Endothelial cell (in vitro differentiated cells): ENCODE measurements at regions not wholly inside any gene's neighbourhood (a gene's known extent, or its start where the extent isn't known, plus 50 kb on each side); places are given as distances from the start of the nearest gene placed in this dataset.

Source experiments
- DNase-seq: peaks from one replicate; pipeline ENCODE4 v3.0.0; 2021; ENCODE audit warnings: low spot score
- H3K27ac Mint-ChIP-seq: one replicate; pipeline ENCODE4 v1.8.0; 2021; ENCODE audit warnings: mixed read lengths, inconsistent platforms; ENCODE audit not compliant: unreplicated experiment
- H3K27me3 Mint-ChIP-seq: one replicate; pipeline ENCODE4 v1.8.0; 2021; ENCODE audit warnings: mild to moderate bottlenecking, moderate library complexity, mixed read lengths, inconsistent platforms; ENCODE audit not compliant: unreplicated experiment
- H3K36me3 Mint-ChIP-seq: one replicate; pipeline ENCODE4 v1.8.0; 2021; ENCODE audit warnings: mild to moderate bottlenecking, low read depth, mixed read lengths, inconsistent platforms; ENCODE audit not compliant: unreplicated experiment
- H3K4me1 Mint-ChIP-seq: one replicate; pipeline ENCODE4 v1.8.0; 2021; ENCODE audit warnings: mild to moderate bottlenecking, mixed read lengths, inconsistent platforms; ENCODE audit not compliant: unreplicated experiment
- H3K4me3 Mint-ChIP-seq: one replicate; pipeline ENCODE4 v1.8.0; 2021; ENCODE audit warnings: mild to moderate bottlenecking, mixed read lengths, inconsistent platforms; ENCODE audit not compliant: unreplicated experiment
- H3K9me3 Mint-ChIP-seq: one replicate; pipeline ENCODE4 v1.8.0; 2021; ENCODE audit warnings: mixed read lengths, inconsistent platforms; ENCODE audit not compliant: unreplicated experiment
- TF ChIP-seq, protein P1 (sequence below): fragments of 200-600 bp; sonication (generic); IDR thresholded peaks from one replicate; pipeline ENCODE4 v1.5.0; 2021; ENCODE audit warnings: antibody characterized with exemption; ENCODE audit not compliant: unreplicated experiment

DNA sequence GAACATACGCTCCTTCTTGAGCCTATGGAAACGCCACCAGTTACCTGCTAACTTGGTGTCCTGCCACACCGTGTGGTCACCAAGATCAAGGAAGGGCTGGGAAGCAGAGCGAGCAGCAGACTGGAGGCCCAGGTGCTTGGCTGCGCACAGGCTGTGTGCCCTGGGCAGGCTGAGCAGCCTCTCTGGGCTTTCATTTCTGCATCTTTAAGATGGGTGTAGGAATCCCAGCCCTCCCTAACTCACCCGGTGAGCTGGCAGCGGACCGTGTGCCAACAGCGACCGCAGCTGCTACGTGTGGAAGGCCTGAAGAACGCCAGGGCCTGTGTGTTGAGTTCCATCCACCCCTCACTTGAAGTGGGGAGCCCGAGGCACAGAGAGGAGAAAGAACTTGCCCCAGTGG lies 80.0 kb downstream of the IRF8 start:
- Mint-ChIP-seq H3K9me3 (no peaks in the 10 kb centered on the region), H3K27ac (no peak overlapping the region), H3K4me3 (no peak overlapping the region), H3K36me3 (peaks cover 2% of the 10 kb centered on the region), H3K4me1 (peaks cover 7% of the 10 kb centered on the region), H3K27me3 (peaks cover 17% of the 10 kb centered on the region)
- no peak for DNase-seq
- TF ChIP-seq, protein P1, sequence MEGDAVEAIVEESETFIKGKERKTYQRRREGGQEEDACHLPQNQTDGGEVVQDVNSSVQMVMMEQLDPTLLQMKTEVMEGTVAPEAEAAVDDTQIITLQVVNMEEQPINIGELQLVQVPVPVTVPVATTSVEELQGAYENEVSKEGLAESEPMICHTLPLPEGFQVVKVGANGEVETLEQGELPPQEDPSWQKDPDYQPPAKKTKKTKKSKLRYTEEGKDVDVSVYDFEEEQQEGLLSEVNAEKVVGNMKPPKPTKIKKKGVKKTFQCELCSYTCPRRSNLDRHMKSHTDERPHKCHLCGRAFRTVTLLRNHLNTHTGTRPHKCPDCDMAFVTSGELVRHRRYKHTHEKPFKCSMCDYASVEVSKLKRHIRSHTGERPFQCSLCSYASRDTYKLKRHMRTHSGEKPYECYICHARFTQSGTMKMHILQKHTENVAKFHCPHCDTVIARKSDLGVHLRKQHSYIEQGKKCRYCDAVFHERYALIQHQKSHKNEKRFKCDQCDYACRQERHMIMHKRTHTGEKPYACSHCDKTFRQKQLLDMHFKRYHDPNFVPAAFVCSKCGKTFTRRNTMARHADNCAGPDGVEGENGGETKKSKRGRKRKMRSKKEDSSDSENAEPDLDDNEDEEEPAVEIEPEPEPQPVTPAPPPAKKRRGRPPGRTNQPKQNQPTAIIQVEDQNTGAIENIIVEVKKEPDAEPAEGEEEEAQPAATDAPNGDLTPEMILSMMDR, result no peak

DNA sequence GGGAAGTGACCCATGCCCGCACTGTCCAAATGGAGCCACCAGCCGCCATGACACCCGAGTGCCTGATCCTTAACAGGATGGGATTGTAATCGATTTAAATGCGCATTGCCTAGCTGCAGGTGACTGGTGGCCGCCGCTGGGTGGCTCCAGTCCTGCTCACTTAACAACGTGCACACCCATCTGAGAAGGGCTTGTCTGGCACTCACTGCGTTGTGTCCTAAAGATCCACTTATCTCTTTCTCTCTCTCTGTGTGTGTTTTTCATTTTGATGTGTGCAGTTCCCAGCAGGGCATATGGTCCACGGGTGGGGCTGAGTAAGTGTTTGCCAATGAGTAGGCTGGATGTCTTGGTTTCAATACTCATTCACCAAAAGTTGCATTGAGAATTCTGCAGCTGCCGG lies 80.6 kb downstream of the IRF8 start:
- DNase-seq, result no peak
- TF ChIP-seq, protein P1, result no peak
- no peaks in the 10 kb centered on the region for H3K9me3 Mint-ChIP-seq
- H3K36me3 Mint-ChIP-seq, result no peaks in the 10 kb centered on the region
- H3K27ac Mint-ChIP-seq, result no peak overlapping the region
- H3K4me1 Mint-ChIP-seq, result peaks cover 7% of the 10 kb centered on the region
- peaks cover 15% of the 10 kb centered on the region for H3K27me3 Mint-ChIP-seq
- H3K4me3 Mint-ChIP-seq, result no peak overlapping the region

DNA sequence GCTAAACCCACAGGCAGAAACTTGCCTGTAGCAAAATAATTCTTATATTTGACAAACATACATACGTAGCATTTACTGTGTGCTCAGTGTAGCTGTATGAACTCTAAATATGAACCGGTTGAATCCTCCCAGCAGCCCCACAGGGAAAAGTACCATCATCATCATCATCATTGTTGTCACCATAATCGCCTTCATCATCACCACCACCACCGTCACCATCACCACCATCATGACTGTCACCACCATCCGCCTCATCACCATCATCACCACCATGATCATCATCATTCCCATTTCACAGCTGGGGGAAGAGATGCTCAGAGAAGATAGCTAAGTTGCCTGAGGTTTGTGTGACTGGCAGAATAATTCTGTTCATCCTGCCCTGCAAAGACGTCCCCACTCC lies 81.7 kb downstream of the IRF8 start:
- H3K9me3 Mint-ChIP-seq, result no peaks in the 10 kb centered on the region
- H3K36me3 Mint-ChIP-seq, result no peaks in the 10 kb centered on the region
- no peak overlapping the region for H3K4me3 Mint-ChIP-seq
- H3K4me1 Mint-ChIP-seq, result peaks cover 6% of the 10 kb centered on the region
- peaks cover 12% of the 10 kb centered on the region for H3K27me3 Mint-ChIP-seq
- H3K27ac Mint-ChIP-seq, result peak overlapping the region; percentile 1
- TF ChIP-seq, protein P1, result no peak
- DNase-seq, result no peak

DNA sequence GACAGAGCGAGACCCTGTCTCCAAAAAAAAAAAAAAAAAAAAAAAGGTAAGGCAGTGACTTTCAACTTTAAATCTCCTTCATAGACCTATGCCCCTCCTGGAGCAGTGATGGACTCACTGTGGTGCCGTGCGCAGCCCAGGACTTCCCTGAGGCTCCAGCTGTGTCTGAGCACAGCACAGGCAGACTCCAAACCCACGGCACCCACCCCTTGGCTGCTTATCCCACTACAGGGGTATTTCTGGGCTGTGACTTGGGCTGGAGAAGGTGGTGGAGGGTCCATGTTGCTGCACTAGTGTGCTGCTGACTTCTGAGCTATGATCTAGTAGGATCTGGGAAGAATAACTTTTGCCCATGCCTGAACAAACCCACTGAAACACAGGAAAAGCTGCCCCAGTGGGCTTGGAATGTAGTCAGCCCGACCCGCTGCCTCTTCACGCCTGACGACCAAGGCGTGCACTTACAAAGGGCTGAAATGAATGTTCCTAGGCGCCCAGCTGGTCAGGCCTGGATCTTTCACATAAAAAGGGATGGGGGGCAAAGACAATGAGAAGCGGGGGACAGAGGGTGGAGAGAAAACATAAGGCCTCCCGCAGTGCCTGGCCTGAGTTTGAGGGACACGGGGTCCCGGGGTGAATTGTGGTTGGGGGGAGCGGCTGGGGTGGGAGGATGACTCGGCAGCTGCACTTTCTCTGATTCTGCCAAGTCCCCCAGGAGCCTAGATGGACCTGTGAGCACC lies 83.0 kb downstream of the IRF8 start:
- TF ChIP-seq, protein P1, result no peak
- peaks cover under 1% of the 10 kb centered on the region for H3K4me1 Mint-ChIP-seq
- no peaks in the 10 kb centered on the region for H3K9me3 Mint-ChIP-seq
- H3K27me3 Mint-ChIP-seq, result peaks cover 12% of the 10 kb centered on the region
- no peaks in the 10 kb centered on the region for H3K36me3 Mint-ChIP-seq
- no peak overlapping the region for H3K4me3 Mint-ChIP-seq
- no peak for DNase-seq
- H3K27ac Mint-ChIP-seq, result no peak overlapping the region

DNA sequence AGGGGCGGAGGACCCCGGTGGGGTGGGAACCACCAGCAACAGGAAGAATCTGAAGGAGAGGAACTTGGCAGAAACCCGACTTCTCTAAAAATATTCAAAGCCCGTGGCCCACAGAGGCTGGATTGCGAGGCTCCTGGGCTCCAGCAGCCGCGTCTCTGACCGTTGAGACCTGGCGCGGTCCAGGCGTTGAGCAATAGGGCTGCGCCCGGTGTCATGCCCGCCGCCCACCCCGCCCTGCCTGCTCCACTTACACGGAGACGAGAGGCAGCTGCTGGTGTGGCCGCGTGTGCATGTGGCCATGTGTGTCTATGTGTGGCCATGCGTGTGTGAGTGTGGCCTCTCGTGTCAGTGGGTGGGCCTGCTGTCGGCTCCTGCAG lies 83.6 kb downstream of the IRF8 start:
- H3K9me3 Mint-ChIP-seq, result no peaks in the 10 kb centered on the region
- TF ChIP-seq, protein P1, result no peak
- no peak for DNase-seq
- no peak overlapping the region for H3K4me3 Mint-ChIP-seq
- no peaks in the 10 kb centered on the region for H3K36me3 Mint-ChIP-seq
- no peaks in the 10 kb centered on the region for H3K4me1 Mint-ChIP-seq
- H3K27ac Mint-ChIP-seq, result no peak overlapping the region
- peaks cover 12% of the 10 kb centered on the region for H3K27me3 Mint-ChIP-seq
